ENCODE measurements at regions not wholly inside any gene's neighbourhood (a gene's known extent, or its start where the extent isn't known, plus 50 kb on each side); places are given as distances from the start of the nearest gene placed in this dataset.

DNA sequence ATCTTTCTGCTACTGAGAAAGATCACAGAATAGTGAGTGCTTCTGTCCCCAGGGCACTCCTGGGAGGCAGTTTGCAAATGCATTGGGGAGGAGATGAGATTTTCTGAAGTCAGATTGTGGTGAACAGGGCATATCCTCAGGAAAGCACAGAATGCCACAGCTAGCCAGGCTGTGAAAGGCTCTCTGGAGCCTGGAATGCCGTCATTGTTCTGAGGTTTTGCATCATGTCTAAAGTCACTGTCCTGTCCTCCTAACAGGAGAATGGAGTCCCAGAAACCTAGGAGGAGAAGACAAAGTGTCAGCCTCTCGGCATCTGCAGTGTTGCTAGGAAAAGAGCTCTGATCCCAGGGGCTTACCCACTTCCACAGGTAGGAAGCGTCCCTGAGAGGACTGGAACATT lies 69.2 kb upstream of the IGFBP3 start:
- DNase-seq, result no peak

- DNase-seq, result no peak
These were observed 67.5 kb upstream of the IGFBP3 start for GRCh38 chr7:45988405-45989057.

DNA sequence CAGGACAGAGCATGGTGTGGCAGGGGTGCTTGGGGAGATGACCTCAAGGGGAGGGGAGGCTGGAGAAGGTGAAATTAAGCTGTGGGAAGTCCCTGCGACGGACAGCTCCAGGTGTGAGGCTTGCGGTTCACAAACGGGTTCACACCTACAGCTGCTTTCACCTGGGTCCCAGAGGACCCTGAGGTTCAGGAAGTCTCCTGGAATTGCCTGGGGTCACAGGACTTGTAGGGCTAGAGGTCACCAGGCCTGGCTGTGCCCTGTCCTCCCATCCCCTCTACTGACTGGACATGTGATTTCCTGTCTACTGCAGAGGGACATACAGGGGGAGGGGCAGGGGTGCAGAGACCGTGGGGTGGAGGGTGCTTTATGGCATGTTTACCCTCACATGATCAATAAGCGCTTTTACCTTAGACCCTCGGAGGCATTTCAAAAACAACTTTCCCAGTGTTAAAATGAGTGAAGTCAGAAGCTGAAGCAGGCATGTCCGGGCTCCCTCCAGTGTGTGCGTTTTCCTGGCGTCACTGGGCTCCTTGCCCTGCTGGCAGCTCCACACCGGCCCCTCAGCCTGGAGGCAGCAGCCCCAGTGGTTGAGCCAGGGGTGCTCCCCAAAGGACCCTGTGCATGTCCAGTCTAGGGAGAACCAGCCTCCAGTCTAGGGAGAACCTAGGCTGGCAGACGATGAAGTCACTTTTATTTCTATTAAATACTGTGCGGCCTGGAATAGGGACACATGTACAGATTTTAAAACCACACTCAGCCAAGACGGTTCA lies 66.6 kb upstream of the IGFBP3 start:
- DNase-seq, result no peak

GRCh38 chr7:45986355-45987298 lies 65.6 kb upstream of the IGFBP3 start:
- DNase-seq, result no peak

- DNase-seq, result no peak
These were observed 64.8 kb upstream of the IGFBP3 start for GRCh38 chr7:45985902-45986301.

DNA sequence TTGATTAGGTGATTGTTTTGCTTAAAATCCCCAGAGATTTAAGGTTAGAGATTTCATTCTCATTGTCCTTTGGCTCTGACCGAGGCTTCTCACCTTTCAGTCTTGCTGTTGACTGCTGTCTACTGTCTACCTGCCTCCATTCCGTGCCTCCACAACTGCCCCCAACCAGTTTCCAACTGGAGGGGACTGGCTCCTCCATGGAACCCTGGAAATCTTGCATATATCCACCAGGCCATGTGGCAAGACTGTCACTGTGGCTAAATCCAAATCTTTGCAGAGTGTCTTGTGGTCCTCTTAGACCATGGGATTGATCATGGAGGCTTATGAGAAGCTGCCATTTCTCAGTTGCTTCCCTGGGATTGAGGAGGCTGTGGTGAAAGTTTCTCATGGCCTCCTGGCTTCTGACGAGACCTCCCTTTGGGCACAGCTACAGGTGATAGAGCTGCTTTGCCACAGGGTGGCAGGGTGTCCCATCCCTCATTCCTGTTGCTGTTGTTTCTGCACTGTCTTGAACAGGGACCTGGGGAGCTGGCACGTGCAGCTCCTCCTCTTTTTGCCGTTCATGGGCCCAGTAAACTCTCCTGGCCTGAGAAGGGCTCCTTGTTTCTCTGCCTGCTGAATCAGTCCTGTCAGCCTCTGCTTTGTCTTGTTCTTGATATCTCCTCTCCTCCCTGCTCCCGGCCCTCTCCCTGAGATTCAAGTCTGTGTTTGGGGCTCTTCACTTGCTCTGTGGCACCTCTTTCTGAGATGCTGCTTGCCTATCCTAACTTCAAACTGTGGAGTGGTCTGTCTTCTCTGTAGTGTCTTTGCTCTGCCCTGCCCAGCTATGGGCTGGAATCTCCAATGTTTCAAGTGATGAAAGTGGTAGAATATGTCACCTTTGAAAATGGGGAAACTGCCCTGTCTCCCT lies 63.6 kb upstream of the IGFBP3 start:
- DNase-seq, result no peak

DNA sequence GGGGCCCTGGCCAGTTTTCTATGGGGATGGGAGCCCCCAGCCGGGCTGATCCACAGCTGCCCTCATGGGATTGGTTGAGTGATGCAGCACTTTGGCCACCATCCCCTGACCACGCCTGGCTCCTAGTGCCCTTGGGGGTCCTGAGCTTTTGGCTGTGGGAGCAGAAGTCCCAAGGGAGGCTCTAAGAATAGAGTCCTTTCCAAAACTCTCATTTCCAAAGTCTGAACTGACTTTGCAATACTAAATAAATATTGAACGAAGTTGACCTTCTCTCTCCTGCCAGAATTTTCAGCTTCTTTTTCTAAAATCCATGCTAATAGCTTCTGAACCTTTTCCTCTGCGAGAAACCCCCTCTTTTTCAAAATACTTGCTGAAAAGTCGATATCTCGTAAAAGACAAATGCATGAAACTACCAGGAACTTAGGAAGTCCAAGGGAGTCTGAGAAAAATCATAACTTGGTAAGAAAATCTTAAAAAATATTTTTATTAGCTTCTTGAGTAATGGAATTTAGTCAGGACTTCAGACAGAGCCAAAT lies 62.7 kb upstream of the IGFBP3 start:
- no peak for DNase-seq

- DNase-seq, result no peak
These were observed 62.0 kb upstream of the IGFBP3 start for GRCh38 chr7:45982907-45983719.

- DNase-seq, result no peak
These were observed 61.1 kb upstream of the IGFBP3 start for GRCh38 chr7:45982132-45982531.

DNA sequence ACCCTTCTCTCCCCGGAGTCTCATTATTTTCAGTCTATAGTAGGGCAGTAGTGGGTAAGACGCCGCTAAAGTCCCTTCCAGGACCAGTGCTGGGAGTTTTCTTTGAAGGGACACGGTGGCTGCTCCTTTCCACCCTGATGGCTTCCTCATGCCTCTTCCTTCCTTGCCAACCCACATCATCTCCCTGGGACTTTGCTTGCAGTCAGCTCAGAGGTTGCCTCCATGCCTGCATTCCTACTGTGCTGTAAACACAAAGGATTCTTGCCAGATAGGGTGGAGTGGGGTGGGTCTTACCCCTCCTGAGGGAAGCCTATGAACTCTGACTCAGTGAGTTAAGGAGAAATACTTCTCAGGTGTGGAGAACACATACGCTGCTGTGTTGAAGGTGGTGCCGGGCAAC lies 59.9 kb upstream of the IGFBP3 start:
- DNase-seq, result no peak

DNA sequence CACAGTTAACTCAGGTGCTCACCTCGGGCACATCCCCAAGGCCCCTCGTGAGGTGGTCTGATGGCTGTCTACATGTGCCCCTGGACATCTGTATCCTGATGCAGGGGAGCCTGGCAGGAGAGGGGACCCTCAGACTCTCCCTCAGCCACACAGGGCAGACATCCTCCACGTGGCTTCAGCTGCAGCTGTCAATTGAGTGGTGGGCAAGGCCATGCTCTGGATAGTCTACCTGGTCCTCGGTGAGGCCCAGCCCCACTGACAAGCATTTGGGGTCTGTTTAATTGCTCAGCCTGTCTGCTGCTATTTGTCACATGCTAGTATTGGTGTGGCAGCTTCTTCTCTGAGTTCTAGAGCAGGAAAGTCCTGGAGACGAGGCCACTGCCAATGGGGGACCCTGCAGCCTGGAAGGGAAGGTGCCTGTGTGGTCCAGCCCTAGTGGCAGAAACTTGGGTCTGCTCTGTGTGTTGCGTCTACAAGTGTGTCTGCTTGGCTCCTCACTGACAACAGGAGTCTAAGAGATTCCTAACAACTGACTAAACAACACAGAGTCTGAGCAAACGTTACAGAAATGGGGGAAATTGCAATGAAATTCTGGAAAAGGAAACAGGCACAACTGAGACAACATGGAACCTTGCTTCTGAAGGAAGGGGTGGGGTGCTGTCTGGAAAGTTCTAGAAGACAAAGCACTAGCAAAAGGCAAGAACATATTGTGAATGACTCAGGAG lies 59.3 kb upstream of the IGFBP3 start:
- no peak for DNase-seq

DNA sequence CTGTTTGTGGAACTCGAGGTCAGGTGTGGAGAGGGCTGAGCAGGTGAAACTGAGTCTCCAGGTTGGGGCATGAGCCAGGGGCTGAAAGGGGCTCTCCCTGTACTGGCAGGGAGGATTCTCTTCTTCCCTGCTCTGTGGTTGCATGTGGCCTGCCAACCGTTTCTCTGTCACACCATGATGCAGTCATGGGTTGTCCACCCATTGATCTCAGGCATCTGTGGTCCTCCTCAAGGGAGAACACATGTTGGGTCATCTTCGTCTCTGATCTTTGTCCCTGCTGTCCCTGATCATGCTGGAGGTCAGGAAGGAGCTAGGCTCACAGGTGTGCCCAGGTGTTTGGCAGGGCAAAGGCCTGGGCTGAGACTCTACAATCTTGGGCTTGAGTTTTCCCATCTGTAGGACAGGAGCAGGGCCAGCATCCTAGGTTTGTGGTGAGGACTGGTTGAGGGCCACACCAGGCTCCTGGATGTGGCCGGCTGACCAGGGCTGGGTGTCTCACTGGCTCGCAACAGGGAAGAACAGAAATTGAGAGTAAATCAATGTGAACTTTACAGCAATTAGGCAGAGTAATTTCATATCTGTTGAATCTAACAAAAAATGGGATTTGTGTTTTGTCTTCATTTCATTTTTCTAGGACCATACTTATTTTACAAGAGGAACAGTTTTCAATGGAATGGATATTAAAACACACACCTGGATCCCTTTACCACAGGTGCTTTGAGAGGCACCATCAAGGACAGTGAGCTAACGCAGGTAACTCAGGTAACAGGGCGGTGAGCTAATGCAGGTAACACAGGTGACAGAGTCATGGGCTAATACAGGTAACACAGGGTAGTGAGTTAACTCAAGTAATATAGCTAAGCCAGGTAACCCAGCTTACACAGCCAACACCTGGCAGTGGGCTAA lies 58.5 kb upstream of the IGFBP3 start:
- no peak for DNase-seq

GRCh38 chr7:45978731-45979211 lies 57.7 kb upstream of the IGFBP3 start:
- no peak for DNase-seq

- DNase-seq, result peak; percentile 32 to 36
These were observed 57.1 kb upstream of the IGFBP3 start for GRCh38 chr7:45978010-45978681.

- DNase-seq, result no peak
These were observed 56.2 kb upstream of the IGFBP3 start for GRCh38 chr7:45977256-45977780.

GRCh38 chr7:45976485-45976856 lies 55.4 kb upstream of the IGFBP3 start:
- DNase-seq, result no peak

- no peak for DNase-seq
These were observed 54.9 kb upstream of the IGFBP3 start for GRCh38 chr7:45975847-45976484.

GRCh38 chr7:45975367-45975766 lies 54.3 kb upstream of the IGFBP3 start:
- no peak for DNase-seq

Data from activated T-cell treated with anti-CD3 and anti-CD28 coated beads, Interleukin-2, amount 50 U/mL, for 48 hours (primary cell).